GM23338 (cell line): ENCODE measurements at regions not wholly inside any gene's neighbourhood (a gene's known extent, or its start where the extent isn't known, plus 50 kb on each side); places are given as distances from the start of the nearest gene placed in this dataset.

Experiments
- ATAC-seq: fragments of 200-7000 bp; cut with Tn5 transposase; 3 replicates; pipeline ENCODE4 v1.9.1; 2020
- DNase-seq: peaks from one replicate; pipeline ENCODE4 v3.0.0-alpha.2; 2015; ENCODE audit warnings: low spot score
- H2AFZ ChIP-seq: fragments of 200-600 bp; sonication (generic); 2 replicates; pipeline ENCODE4 v1.8.0; 2016; ENCODE audit warnings: antibody characterized with exemption, mild to moderate bottlenecking, moderate library complexity
- H3F3A ChIP-seq: fragments of 200-600 bp; sonication (generic); replicated peaks from 2 replicates; pipeline ENCODE4 v1.8.0; 2017; ENCODE audit warnings: antibody characterized with exemption, mixed run types, low read depth
- H3K27ac ChIP-seq: fragments of 200-600 bp; sonication (generic); 2 replicates; pipeline ENCODE4 v1.6.1; 2016; ENCODE audit warnings: low read depth
- H3K27me3 ChIP-seq: fragments of 200-600 bp; sonication (generic); 2 replicates; pipeline ENCODE4 v1.8.0; 2016; ENCODE audit warnings: mild to moderate bottlenecking, mixed run types, moderate library complexity; ENCODE audit not compliant: insufficient read depth
- H3K36me3 ChIP-seq: fragments of 200-600 bp; sonication (generic); 2 replicates; pipeline ENCODE4 v1.8.0; 2016; ENCODE audit warnings: mild to moderate bottlenecking; ENCODE audit not compliant: insufficient read depth
- H3K4me1 ChIP-seq: fragments of 200-600 bp; sonication (generic); 2 replicates; pipeline ENCODE4 v1.8.0; 2016; ENCODE audit warnings: mild to moderate bottlenecking, moderate library complexity; ENCODE audit not compliant: insufficient read depth
- H3K4me2 ChIP-seq: fragments of 200-600 bp; sonication (generic); 2 replicates; pipeline ENCODE4 v1.7.1; 2017; ENCODE audit warnings: mixed run types
- H3K4me3 ChIP-seq: fragments of 200-600 bp; sonication (generic); 2 replicates; pipeline ENCODE4 v1.6.1; 2016; ENCODE audit warnings: mixed run types
- H3K79me2 ChIP-seq: fragments of 200-600 bp; sonication (generic); replicated peaks from 2 replicates; pipeline ENCODE4 v1.8.0; 2017; ENCODE audit warnings: mild to moderate bottlenecking; ENCODE audit not compliant: insufficient read depth
- H3K9me2 ChIP-seq: fragments of 200-600 bp; sonication (generic); 2 replicates; pipeline ENCODE4 v1.8.0; 2017; ENCODE audit not compliant: insufficient read depth
- H4K20me1 ChIP-seq: fragments of 200-600 bp; sonication (generic); replicated peaks from 2 replicates; pipeline ENCODE4 v1.8.0; 2017; ENCODE audit warnings: mild to moderate bottlenecking; ENCODE audit not compliant: insufficient read depth
- H3K27ac Mint-ChIP-seq: 2 replicates; pipeline ENCODE4 v1.8.0; 2020; ENCODE audit warnings: inconsistent platforms, mild to moderate bottlenecking, moderate library complexity, mixed read lengths
- H3K27me3 Mint-ChIP-seq: 3 replicates; pipeline ENCODE4 v1.8.0; 2022; ENCODE audit warnings: low read depth, mild to moderate bottlenecking, moderate library complexity, mixed read lengths, inconsistent platforms; ENCODE audit not compliant: insufficient read depth, poor library complexity
- H3K36me3 Mint-ChIP-seq: 3 replicates; pipeline ENCODE4 v1.8.0; 2021; ENCODE audit warnings: low read depth, mild to moderate bottlenecking, inconsistent platforms, moderate library complexity, mixed read lengths
- H3K4me1 Mint-ChIP-seq: 3 replicates; pipeline ENCODE4 v1.8.0; 2020; ENCODE audit warnings: mild to moderate bottlenecking, inconsistent platforms, mixed read lengths
- H3K4me3 Mint-ChIP-seq: 3 replicates; pipeline ENCODE4 v1.8.0; 2021; ENCODE audit warnings: moderate library complexity, mild to moderate bottlenecking, inconsistent platforms, mixed read lengths
- H3K9me3 Mint-ChIP-seq: 3 replicates; pipeline ENCODE4 v1.8.0; 2020; ENCODE audit warnings: moderate library complexity, mild to moderate bottlenecking, inconsistent platforms, mixed read lengths
- CTCF ChIP-seq, 2 experiments: fragments of 200-600 bp in 1 of 2; sonication (generic) in 1 of 2; conservative IDR thresholded peaks; 2 replicates each; pipeline versions ENCODE4 v1.5.1 to v1.6.1; 2016 to 2017; ENCODE audit warnings: antibody characterized with exemption in 2 of 2, low read depth in 2 of 2, mild to moderate bottlenecking in 2 of 2, moderate library complexity in 1 of 2
- ETS1 ChIP-seq: IDR thresholded peaks from 2 replicates; pipeline ENCODE4 v1.6.1; 2016; ENCODE audit warnings: antibody characterized with exemption
- JUNB ChIP-seq: IDR thresholded peaks from one replicate; pipeline ENCODE4 v1.6.1; 2016; ENCODE audit warnings: antibody characterized with exemption; ENCODE audit not compliant: unreplicated experiment
- NANOG ChIP-seq: IDR thresholded peaks from 2 replicates; pipeline ENCODE4 v1.6.1; 2016; ENCODE audit warnings: antibody characterized with exemption, borderline replicate concordance
- POLR2AphosphoS5 ChIP-seq: IDR thresholded peaks from 2 replicates; pipeline ENCODE4 v1.6.1; 2016; ENCODE audit warnings: antibody characterized with exemption, low read depth
- ZNF114 ChIP-seq: fragments of 250-450 bp; sonication (Bioruptor Pico); IDR thresholded peaks from 2 replicates; pipeline ENCODE4 v1.5.0; 2020; ENCODE audit warnings: mild to moderate bottlenecking, moderate library complexity
- TF ChIP-seq, protein P1 (sequence below): fragments of 250-450 bp; sonication (Bioruptor Pico); IDR thresholded peaks from 2 replicates; pipeline ENCODE4 v1.5.0; 2020; ENCODE audit warnings: mild to moderate bottlenecking, moderate library complexity

DNA sequence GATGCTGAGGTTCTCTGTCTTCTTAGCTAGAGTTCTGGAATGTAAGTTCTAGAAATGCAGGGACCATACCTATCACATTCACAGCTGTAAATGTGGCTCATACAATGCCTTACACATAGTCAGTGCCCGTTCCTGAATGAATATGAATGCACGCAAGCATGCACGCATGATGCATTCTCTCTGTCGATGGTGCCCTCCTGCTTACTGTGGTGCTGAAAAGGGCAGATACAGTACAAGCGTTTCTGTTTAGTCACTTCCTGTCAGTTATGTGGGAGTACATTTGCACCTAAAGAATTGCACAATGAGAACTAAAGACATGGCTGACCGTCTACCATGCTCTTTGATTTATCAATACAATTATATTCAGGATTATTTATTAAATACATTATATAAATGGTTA is 152.2 kb upstream of the SOX4 start (continued):
- TF ChIP-seq CTCF (conservative IDR thresholded peaks at IDR 0.05; ENCODE audit: low read depth in 2 of 2) (no peak), POLR2AphosphoS5 (no peak), NANOG (no peak)

DNA sequence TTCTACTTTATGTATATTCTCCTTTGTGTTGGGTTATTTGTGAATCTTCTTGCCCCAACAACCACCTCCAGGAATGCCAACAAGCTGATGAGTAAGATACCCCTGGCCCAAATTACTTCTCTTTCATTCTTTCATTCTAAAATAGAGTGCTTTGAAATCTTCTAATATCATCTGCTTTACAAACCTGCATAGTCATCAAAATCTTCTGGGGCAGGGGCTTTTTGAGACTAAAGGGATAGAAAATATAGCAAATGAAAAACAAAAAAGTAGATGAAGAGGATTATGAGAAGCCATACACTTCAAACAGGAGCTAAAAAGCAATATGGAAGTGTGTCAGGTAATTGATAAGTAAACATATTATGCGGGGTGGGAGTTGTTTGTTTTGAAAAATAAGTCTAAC is 150.7 kb upstream of the SOX4 start:
- H3K27me3 ChIP-seq = no peaks in the 10 kb centered on the region
- TF ChIP-seq ETS1 = no peak
- TF ChIP-seq CTCF (conservative IDR thresholded peaks at IDR 0.05; ENCODE audit: low read depth in 2 of 2) = no peak
- TF ChIP-seq, protein P1, sequence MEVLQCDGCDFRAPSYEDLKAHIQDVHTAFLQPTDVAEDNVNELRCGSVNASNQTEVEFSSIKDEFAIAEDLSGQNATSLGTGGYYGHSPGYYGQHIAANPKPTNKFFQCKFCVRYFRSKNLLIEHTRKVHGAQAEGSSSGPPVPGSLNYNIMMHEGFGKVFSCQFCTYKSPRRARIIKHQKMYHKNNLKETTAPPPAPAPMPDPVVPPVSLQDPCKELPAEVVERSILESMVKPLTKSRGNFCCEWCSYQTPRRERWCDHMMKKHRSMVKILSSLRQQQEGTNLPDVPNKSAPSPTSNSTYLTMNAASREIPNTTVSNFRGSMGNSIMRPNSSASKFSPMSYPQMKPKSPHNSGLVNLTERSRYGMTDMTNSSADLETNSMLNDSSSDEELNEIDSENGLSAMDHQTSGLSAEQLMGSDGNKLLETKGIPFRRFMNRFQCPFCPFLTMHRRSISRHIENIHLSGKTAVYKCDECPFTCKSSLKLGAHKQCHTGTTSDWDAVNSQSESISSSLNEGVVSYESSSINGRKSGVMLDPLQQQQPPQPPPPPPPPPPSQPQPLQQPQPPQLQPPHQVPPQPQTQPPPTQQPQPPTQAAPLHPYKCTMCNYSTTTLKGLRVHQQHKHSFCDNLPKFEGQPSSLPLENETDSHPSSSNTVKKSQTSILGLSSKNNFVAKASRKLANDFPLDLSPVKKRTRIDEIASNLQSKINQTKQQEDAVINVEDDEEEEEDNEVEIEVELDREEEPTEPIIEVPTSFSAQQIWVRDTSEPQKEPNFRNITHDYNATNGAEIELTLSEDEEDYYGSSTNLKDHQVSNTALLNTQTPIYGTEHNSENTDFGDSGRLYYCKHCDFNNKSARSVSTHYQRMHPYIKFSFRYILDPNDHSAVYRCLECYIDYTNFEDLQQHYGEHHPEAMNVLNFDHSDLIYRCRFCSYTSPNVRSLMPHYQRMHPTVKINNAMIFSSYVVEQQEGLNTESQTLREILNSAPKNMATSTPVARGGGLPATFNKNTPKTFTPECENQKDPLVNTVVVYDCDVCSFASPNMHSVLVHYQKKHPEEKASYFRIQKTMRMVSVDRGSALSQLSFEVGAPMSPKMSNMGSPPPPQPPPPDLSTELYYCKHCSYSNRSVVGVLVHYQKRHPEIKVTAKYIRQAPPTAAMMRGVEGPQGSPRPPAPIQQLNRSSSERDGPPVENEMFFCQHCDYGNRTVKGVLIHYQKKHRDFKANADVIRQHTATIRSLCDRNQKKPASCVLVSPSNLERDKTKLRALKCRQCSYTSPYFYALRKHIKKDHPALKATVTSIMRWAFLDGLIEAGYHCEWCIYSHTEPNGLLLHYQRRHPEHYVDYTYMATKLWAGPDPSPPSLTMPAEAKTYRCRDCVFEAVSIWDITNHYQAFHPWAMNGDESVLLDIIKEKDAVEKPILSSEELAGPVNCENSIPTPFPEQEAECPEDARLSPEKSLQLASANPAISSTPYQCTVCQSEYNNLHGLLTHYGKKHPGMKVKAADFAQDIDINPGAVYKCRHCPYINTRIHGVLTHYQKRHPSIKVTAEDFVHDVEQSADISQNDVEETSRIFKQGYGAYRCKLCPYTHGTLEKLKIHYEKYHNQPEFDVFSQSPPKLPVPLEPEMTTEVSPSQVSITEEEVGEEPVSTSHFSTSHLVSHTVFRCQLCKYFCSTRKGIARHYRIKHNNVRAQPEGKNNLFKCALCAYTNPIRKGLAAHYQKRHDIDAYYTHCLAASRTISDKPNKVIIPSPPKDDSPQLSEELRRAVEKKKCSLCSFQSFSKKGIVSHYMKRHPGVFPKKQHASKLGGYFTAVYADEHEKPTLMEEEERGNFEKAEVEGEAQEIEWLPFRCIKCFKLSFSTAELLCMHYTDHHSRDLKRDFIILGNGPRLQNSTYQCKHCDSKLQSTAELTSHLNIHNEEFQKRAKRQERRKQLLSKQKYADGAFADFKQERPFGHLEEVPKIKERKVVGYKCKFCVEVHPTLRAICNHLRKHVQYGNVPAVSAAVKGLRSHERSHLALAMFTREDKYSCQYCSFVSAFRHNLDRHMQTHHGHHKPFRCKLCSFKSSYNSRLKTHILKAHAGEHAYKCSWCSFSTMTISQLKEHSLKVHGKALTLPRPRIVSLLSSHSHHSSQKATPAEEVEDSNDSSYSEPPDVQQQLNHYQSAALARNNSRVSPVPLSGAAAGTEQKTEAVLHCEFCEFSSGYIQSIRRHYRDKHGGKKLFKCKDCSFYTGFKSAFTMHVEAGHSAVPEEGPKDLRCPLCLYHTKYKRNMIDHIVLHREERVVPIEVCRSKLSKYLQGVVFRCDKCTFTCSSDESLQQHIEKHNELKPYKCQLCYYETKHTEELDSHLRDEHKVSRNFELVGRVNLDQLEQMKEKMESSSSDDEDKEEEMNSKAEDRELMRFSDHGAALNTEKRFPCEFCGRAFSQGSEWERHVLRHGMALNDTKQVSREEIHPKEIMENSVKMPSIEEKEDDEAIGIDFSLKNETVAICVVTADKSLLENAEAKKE = no peak
- no peak for TF ChIP-seq JUNB
- no peak for TF ChIP-seq ZNF114 (CRISPR knock-in tag)
- TF ChIP-seq NANOG = no peak
- no peak overlapping the region for H3K4me3 ChIP-seq
- no peak for DNase-seq
- H3F3A ChIP-seq = no peaks in the 10 kb centered on the region
- Mint-ChIP-seq H3K4me1 (no peaks in the 10 kb centered on the region; the same call in 2 of the 3 replicates), H3K4me3 (no peak overlapping the region), H3K36me3 (no peaks in the 10 kb centered on the region), H3K9me3 (no peaks in the 10 kb centered on the region; the same call in 2 of the 3 replicates), H3K27me3 (no peaks in the 10 kb centered on the region), H3K27ac (no peak overlapping the region)
- H3K9me2 ChIP-seq = peaks cover 9% of the 10 kb centered on the region; the same call in 1 of the 2 replicates
- H3K79me2 ChIP-seq = no peaks in the 10 kb centered on the region
- no peaks in the 10 kb centered on the region for H4K20me1 ChIP-seq
- H3K4me2 ChIP-seq = no peak overlapping the region
- no peaks in the 10 kb centered on the region for H3K36me3 ChIP-seq
- ATAC-seq = no peak
- peaks cover 6% of the 10 kb centered on the region; the same call in 1 of the 2 replicates for H3K4me1 ChIP-seq
- no peak overlapping the region for H3K27ac ChIP-seq
- H2AFZ ChIP-seq = no peak overlapping the region
